WTC11 (cell line): ENCODE measurements at regions not wholly inside any gene's neighbourhood (a gene's known extent, or its start where the extent isn't known, plus 50 kb on each side); places are given as distances from the start of the nearest gene placed in this dataset.

Source experiments
- ATAC-seq: fragments of 200-7000 bp; cut with Tn5 transposase; 2 replicates; pipeline ENCODE4 v1.10.0; 2021; ENCODE audit warnings: mild to moderate bottlenecking, moderate library complexity
- CTCF ChIA-PET: fragments of 300-600 bp; sonication (Branson Sonifier 250); formaldehyde crosslinking; loops from one replicate; lab custom pipeline; 2021; ENCODE audit warnings: antibody characterized with exemption; lab: Charles Lee
- POLR2A ChIA-PET: fragments of 350-600 bp; sonication (Branson Sonifier 250); formaldehyde crosslinking; loops from one replicate; lab custom pipeline; 2021; ENCODE audit warnings: antibody characterized with exemption; lab: Charles Lee
- DNase-seq: peaks from one replicate; pipeline ENCODE4 v3.0.0; 2021; ENCODE audit warnings: low spot score
- H3K27ac Mint-ChIP-seq: 2 replicates; pipeline ENCODE4 v1.8.0; 2021; ENCODE audit warnings: mixed read lengths
- H3K27me3 Mint-ChIP-seq: 2 replicates; pipeline ENCODE4 v1.8.0; 2021; ENCODE audit warnings: low read depth, mild to moderate bottlenecking, moderate library complexity, mixed read lengths
- H3K36me3 Mint-ChIP-seq: 2 replicates; pipeline ENCODE4 v1.8.0; 2021; ENCODE audit warnings: mixed read lengths
- H3K4me1 Mint-ChIP-seq: 2 replicates; pipeline ENCODE4 v1.8.0; 2022; ENCODE audit warnings: mixed read lengths
- H3K4me3 Mint-ChIP-seq: 2 replicates; pipeline ENCODE4 v1.8.0; 2021; ENCODE audit warnings: mild to moderate bottlenecking, moderate library complexity, mixed read lengths
- H3K9me3 Mint-ChIP-seq: 2 replicates; pipeline ENCODE4 v1.8.0; 2021; ENCODE audit warnings: mixed read lengths
- AFF4 ChIP-seq: sonication (generic); formaldehyde crosslinking; IDR thresholded peaks from 2 replicates; pipeline ENCODE4 v1.8.1; 2023; ENCODE audit warnings: mild to moderate bottlenecking, missing genetic modification reagents, borderline replicate concordance
- CDX4 ChIP-seq: fragments of 250-450 bp; sonication (Bioruptor Pico); IDR thresholded peaks from 2 replicates; pipeline ENCODE4 v1.9.0; 2021; ENCODE audit warnings: moderate library complexity, mild to moderate bottlenecking, inconsistent platforms, borderline replicate concordance
- CREM ChIP-seq: sonication (generic); formaldehyde crosslinking; IDR thresholded peaks from 2 replicates; pipeline ENCODE4 v1.8.1; 2022; ENCODE audit warnings: mild to moderate bottlenecking, missing genetic modification reagents, moderate library complexity
- E2F1 ChIP-seq: sonication (generic); formaldehyde crosslinking; IDR thresholded peaks from 2 replicates; pipeline ENCODE4 v1.8.0; 2022; ENCODE audit warnings: mild to moderate bottlenecking, missing genetic modification reagents
- E2F4 ChIP-seq: sonication (generic); formaldehyde crosslinking; IDR thresholded peaks from 2 replicates; pipeline ENCODE4 v1.8.1; 2022; ENCODE audit warnings: low read depth, mild to moderate bottlenecking, moderate library complexity, missing genetic modification reagents, borderline replicate concordance
- ERG ChIP-seq: fragments of 250-450 bp; sonication (Bioruptor Pico); IDR thresholded peaks from 2 replicates; pipeline ENCODE4 v1.8.0; 2021; ENCODE audit warnings: mild to moderate bottlenecking
- NFYB ChIP-seq: sonication (generic); formaldehyde crosslinking; conservative IDR thresholded peaks from 2 replicates; pipeline ENCODE4 v1.8.0; 2022; ENCODE audit warnings: low read depth, missing genetic modification reagents
- PRDM15 ChIP-seq: sonication (generic); formaldehyde crosslinking; IDR thresholded peaks from 2 replicates; pipeline ENCODE4 v1.8.0; 2022; ENCODE audit warnings: missing genetic modification reagents
- RELA ChIP-seq: sonication (generic); formaldehyde crosslinking; IDR thresholded peaks from 2 replicates; pipeline ENCODE4 v1.8.1; 2022; ENCODE audit warnings: missing genetic modification reagents, mild to moderate bottlenecking, borderline replicate concordance
- SOX15 ChIP-seq: fragments of 250-450 bp; sonication (Bioruptor Pico); IDR thresholded peaks from 2 replicates; pipeline ENCODE4 v1.9.0; 2021; ENCODE audit warnings: mild to moderate bottlenecking
- ZMAT4 ChIP-seq: fragments of 250-450 bp; sonication (Bioruptor Pico); IDR thresholded peaks from 2 replicates; pipeline ENCODE4 v1.9.0; 2021; ENCODE audit warnings: mild to moderate bottlenecking
- ZNF121 ChIP-seq: sonication (generic); formaldehyde crosslinking; IDR thresholded peaks from 2 replicates; pipeline ENCODE4 v1.8.0; 2023; ENCODE audit warnings: missing genetic modification reagents
- ZNF416 ChIP-seq: fragments of 250-450 bp; sonication (Bioruptor Pico); IDR thresholded peaks from 2 replicates; pipeline ENCODE4 v1.9.0; 2021; ENCODE audit warnings: mild to moderate bottlenecking, inconsistent platforms

- H3K9me3 Mint-ChIP-seq: no peaks in the 10 kb centered on the region
- H3K36me3 Mint-ChIP-seq: no peaks in the 10 kb centered on the region
- ChIA-PET CTCF (interaction anchor here (1.3 to 1.5 kb wide), 2 partner anchors 26 to 150 kb away, joined by 4 to 6 read pairs; no protein-coding TSS in a partner anchor), POLR2A (no interaction called here)
- TF ChIP-seq CREM (CRISPR knock-in tag): no peak
- TF ChIP-seq ZNF121 (CRISPR knock-in tag): 0 out of 2 replicates have a peak, but pooled peaks have one; percentile 26
- no peak overlapping the region for H3K27ac Mint-ChIP-seq
- ATAC-seq: no peak
- H3K4me1 Mint-ChIP-seq: peaks cover 19% of the 10 kb centered on the region
- H3K27me3 Mint-ChIP-seq: peaks cover 22% of the 10 kb centered on the region
- no peak for DNase-seq
- H3K4me3 Mint-ChIP-seq: no peak overlapping the region
These were observed 86.0 kb upstream of the ZNF800 start for GRCh38 chr7:127478461-127478860.

GRCh38 chr7:127478024-127478355 is 85.5 kb upstream of the ZNF800 start:
- Mint-ChIP-seq H3K4me3 (no peak overlapping the region), H3K27me3 (peaks cover 24% of the 10 kb centered on the region), H3K9me3 (no peaks in the 10 kb centered on the region), H3K27ac (no peak overlapping the region), H3K36me3 (no peaks in the 10 kb centered on the region), H3K4me1 (peaks cover 19% of the 10 kb centered on the region)
- TF ChIP-seq NFYB (CRISPR knock-in tag) (no peak), E2F4 (CRISPR knock-in tag) (no peak), SOX15 (CRISPR knock-in tag) (no peak), RELA (CRISPR knock-in tag) (no peak), ZMAT4 (no peak), PRDM15 (no peak), ZNF416 (no peak), CDX4 (CRISPR knock-in tag) (no peak), E2F1 (no peak), ERG (CRISPR knock-in tag) (no peak)
- peak; percentile 52 for ATAC-seq
- POLR2A ChIA-PET: no interaction called here
- DNase-seq: no peak
- CTCF ChIA-PET: interaction anchor here (1.0 to 1.5 kb wide), 3 partner anchors 27 to 151 kb away, joined by 4 to 6 read pairs (median 4); no protein-coding TSS in a partner anchor

- Mint-ChIP-seq H3K36me3 (no peaks in the 10 kb centered on the region), H3K4me1 (peaks cover 19% of the 10 kb centered on the region), H3K9me3 (no peaks in the 10 kb centered on the region), H3K27me3 (peaks cover 26% of the 10 kb centered on the region), H3K27ac (no peak overlapping the region), H3K4me3 (no peak overlapping the region)
- ChIA-PET CTCF (interaction anchor here (0.9 to 1.5 kb wide), 4 partner anchors 27 to 151 kb away, joined by 3 to 6 read pairs (median 4); no protein-coding TSS in a partner anchor), POLR2A (no interaction called here)
- no peak for TF ChIP-seq AFF4 (CRISPR knock-in tag)
- ATAC-seq (peak; percentile 46), DNase-seq (no peak)
These were observed 85.0 kb upstream of the ZNF800 start for GRCh38 chr7:127477295-127478023.
